Endodermal cell (in vitro differentiated cells): ENCODE measurements at regions not wholly inside any gene's neighbourhood (a gene's known extent, or its start where the extent isn't known, plus 50 kb on each side); places are given as distances from the start of the nearest gene placed in this dataset.

Source experiments
- DNase-seq: peaks from one replicate; pipeline ENCODE4 v3.0.0-alpha.2; 2017
- H3K27ac ChIP-seq: 2 replicates; pipeline ENCODE4 v1.5.1; 2013; ENCODE audit warnings: mild to moderate bottlenecking, low read depth, low read length, moderate library complexity
- H3K27me3 ChIP-seq: 2 replicates; pipeline ENCODE4 v1.6.1; 2013; ENCODE audit warnings: mild to moderate bottlenecking, low read length, moderate library complexity; ENCODE audit not compliant: insufficient read depth, control insufficient read depth, poor library complexity, severe bottlenecking
- H3K36me3 ChIP-seq: 2 replicates; pipeline ENCODE4 v1.7.0; 2013; ENCODE audit warnings: mild to moderate bottlenecking, low read length, moderate library complexity; ENCODE audit not compliant: control insufficient read depth, insufficient read depth
- H3K4me1 ChIP-seq: one replicate; pipeline ENCODE4 v1.7.0; 2013; ENCODE audit warnings: low read length; ENCODE audit not compliant: control insufficient read depth, insufficient read depth
- H3K4me3 ChIP-seq: 2 replicates; pipeline ENCODE4 v1.5.1; 2013; ENCODE audit warnings: mild to moderate bottlenecking, low read length, moderate library complexity
- H3K9ac ChIP-seq: 2 replicates; pipeline ENCODE4 v1.6.1; 2013; ENCODE audit warnings: mild to moderate bottlenecking, low read length, moderate library complexity; ENCODE audit not compliant: poor library complexity, severe bottlenecking; ENCODE audit errors: extremely low read depth
- H3K9me3 ChIP-seq: 2 replicates; pipeline ENCODE4 v1.6.1; 2013; ENCODE audit warnings: mild to moderate bottlenecking, low read length, moderate library complexity; ENCODE audit not compliant: control insufficient read depth
- H3K27ac Mint-ChIP-seq: 2 replicates; pipeline ENCODE4 v1.8.0; 2020; ENCODE audit warnings: mixed read lengths
- H3K27me3 Mint-ChIP-seq: 2 replicates; pipeline ENCODE4 v1.8.0; 2021; ENCODE audit warnings: mild to moderate bottlenecking, mixed read lengths; ENCODE audit not compliant: insufficient read depth
- H3K36me3 Mint-ChIP-seq: 2 replicates; pipeline ENCODE4 v1.8.0; 2020; ENCODE audit warnings: low read depth, mixed read lengths
- H3K4me1 Mint-ChIP-seq: 2 replicates; pipeline ENCODE4 v1.8.0; 2020; ENCODE audit warnings: mixed read lengths
- H3K4me3 Mint-ChIP-seq: 2 replicates; pipeline ENCODE4 v1.8.0; 2020; ENCODE audit warnings: mild to moderate bottlenecking, moderate library complexity, mixed read lengths
- H3K9me3 Mint-ChIP-seq: 2 replicates; pipeline ENCODE4 v1.8.0; 2020; ENCODE audit warnings: mild to moderate bottlenecking, mixed read lengths
- WGBS, 2 experiments: methylation state at CpG; one replicate each; pipeline versions ENCODE4 v1.1.5 to v1.1.7; 2013; ENCODE audit warnings: missing lambda C conversion rate in 2 of 2, mixed read lengths in 1 of 2; ENCODE audit not compliant: insufficient coverage in 1 of 2, insufficient read length in 1 of 2; 5-methylcytosine and 5-hydroxymethylcytosine counted together
- TF ChIP-seq, protein P1 (sequence below): fragments of 200-600 bp; sonication (generic); conservative IDR thresholded peaks from 2 replicates; pipeline ENCODE4 v1.5.0; 2021; ENCODE audit warnings: antibody characterized with exemption, mild to moderate bottlenecking

DNA sequence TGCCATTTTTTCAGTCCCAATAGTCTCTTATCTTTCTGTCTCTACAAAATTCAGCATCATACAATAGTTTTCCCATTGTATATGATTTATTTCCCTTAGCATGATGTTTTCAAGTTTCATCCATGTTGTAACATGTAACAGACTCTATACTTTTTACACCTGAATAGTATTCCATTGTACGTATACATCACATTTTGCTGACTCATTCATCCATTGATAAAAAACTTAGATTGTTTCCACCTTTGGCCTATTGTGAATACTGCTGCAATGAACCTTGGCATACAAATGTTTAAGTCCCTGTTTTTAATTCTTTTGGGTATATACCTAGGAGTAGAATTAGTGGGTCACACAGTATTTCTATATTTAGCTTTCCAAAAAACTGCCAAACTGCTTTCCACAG is 349.3 kb upstream of the CDH2 start:
- TF ChIP-seq, protein P1, sequence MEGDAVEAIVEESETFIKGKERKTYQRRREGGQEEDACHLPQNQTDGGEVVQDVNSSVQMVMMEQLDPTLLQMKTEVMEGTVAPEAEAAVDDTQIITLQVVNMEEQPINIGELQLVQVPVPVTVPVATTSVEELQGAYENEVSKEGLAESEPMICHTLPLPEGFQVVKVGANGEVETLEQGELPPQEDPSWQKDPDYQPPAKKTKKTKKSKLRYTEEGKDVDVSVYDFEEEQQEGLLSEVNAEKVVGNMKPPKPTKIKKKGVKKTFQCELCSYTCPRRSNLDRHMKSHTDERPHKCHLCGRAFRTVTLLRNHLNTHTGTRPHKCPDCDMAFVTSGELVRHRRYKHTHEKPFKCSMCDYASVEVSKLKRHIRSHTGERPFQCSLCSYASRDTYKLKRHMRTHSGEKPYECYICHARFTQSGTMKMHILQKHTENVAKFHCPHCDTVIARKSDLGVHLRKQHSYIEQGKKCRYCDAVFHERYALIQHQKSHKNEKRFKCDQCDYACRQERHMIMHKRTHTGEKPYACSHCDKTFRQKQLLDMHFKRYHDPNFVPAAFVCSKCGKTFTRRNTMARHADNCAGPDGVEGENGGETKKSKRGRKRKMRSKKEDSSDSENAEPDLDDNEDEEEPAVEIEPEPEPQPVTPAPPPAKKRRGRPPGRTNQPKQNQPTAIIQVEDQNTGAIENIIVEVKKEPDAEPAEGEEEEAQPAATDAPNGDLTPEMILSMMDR, result no peak
- no peak overlapping the region for H3K4me3 Mint-ChIP-seq
- DNase-seq, result no peak
- 89 to 94% methylated on average over 1 of the region's 1 CpG for WGBS, 2 experiments
- H3K27ac Mint-ChIP-seq, result no peak overlapping the region
- H3K4me1 Mint-ChIP-seq, result peaks cover 5% of the 10 kb centered on the region
- no peaks in the 10 kb centered on the region for H3K4me1 ChIP-seq
- H3K4me3 ChIP-seq, result no peak overlapping the region
- H3K36me3 Mint-ChIP-seq, result no peaks in the 10 kb centered on the region
- H3K9me3 Mint-ChIP-seq, result no peaks in the 10 kb centered on the region
- H3K27me3 ChIP-seq, result no peaks in the 10 kb centered on the region
- H3K27ac ChIP-seq, result no peak overlapping the region
- no peak overlapping the region for H3K9ac ChIP-seq
- H3K9me3 ChIP-seq, result no peaks in the 10 kb centered on the region
- no peaks in the 10 kb centered on the region for H3K36me3 ChIP-seq
- H3K27me3 Mint-ChIP-seq, result no peaks in the 10 kb centered on the region

DNA sequence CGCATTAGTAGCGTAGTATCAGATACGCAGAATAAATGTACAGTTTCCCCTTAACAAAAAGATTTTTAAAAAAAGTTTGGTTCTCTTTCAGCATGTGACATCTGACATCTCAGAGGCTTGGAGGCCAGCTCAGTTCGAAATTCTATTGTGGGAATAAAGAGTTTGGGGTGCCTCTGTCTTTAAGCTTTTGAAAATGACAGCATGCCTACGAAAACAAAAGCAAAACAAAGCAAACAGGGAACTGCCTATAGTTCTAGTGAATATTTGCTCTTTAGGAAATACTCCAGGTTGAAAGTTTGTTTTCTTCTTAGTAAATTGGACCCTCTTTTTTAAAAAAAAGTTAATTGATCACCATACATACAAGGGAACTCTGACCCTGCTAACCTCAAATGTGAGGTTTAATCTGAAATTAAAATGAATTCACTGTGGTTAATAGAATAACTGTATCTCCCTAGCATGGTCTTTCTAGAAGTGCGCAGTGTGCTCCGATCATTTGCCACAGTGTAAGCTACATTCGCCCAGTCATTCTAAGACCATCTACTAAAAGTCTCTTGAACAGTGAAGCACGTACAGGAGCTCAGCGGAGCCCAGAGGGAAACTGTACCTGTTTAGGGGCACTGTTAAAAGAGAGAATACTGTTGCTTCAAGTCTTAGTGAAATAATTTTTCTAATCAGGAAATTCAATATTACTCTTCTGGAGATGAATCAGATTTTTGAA is 347.0 kb upstream of the CDH2 start:
- no peaks in the 10 kb centered on the region for H3K27me3 Mint-ChIP-seq
- H3K36me3 ChIP-seq, result no peaks in the 10 kb centered on the region
- H3K27ac ChIP-seq, result peak overlapping the region; percentile 58
- H3K27ac Mint-ChIP-seq, result no peak overlapping the region
- H3K9me3 ChIP-seq, result no peaks in the 10 kb centered on the region
- peaks cover 5% of the 10 kb centered on the region for H3K4me1 Mint-ChIP-seq
- no peaks in the 10 kb centered on the region for H3K27me3 ChIP-seq
- H3K9me3 Mint-ChIP-seq, result peaks cover 3% of the 10 kb centered on the region
- no peak for DNase-seq
- H3K9ac ChIP-seq, result no peak overlapping the region
- H3K4me1 ChIP-seq, result no peaks in the 10 kb centered on the region
- 60 to 91% methylated on average over 2 to 10 of the region's 10 CpGs for WGBS, 2 experiments
- no peak overlapping the region for H3K4me3 ChIP-seq
- H3K36me3 Mint-ChIP-seq, result no peaks in the 10 kb centered on the region
- no peak overlapping the region for H3K4me3 Mint-ChIP-seq
- TF ChIP-seq, protein P1, result no peak

DNA sequence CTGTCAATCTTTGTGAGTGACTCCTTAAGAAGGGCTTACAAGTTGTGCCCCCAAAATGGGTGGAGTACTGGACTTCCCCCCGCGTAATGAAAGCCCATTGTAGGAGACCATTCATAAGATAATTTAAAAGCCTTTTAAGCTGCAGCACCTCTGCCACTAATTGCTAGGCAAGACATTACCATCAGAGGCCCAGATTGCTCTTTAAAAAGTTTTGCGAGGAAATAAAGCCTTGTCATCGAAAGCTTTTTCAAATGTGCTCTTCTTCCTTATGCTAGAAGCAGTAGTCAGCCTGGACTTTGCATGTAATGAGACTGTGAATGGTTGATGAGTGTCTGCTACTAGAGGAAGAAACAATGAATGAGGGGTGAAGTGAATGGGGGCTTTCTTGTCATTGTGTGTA is 345.3 kb upstream of the CDH2 start:
- DNase-seq, result no peak
- Histone ChIP-seq H3K4me3 (no peak overlapping the region), H3K36me3 (no peaks in the 10 kb centered on the region), H3K27ac (peak overlapping the region; percentile 74), H3K9me3 (no peaks in the 10 kb centered on the region), H3K27me3 (no peaks in the 10 kb centered on the region), H3K4me1 (no peaks in the 10 kb centered on the region), H3K9ac (no peak overlapping the region)
- Mint-ChIP-seq H3K9me3 (peaks cover 3% of the 10 kb centered on the region), H3K27me3 (no peaks in the 10 kb centered on the region), H3K4me1 (peaks cover 5% of the 10 kb centered on the region), H3K36me3 (no peaks in the 10 kb centered on the region), H3K4me3 (no peak overlapping the region), H3K27ac (no peak overlapping the region)
- TF ChIP-seq, protein P1, result no peak
- WGBS, 2 experiments, result 58 to 70% methylated on average over 4 of the region's 4 CpGs
